SU-DHL-6 (cell line): ENCODE measurements at regions not wholly inside any gene's neighbourhood (a gene's known extent, or its start where the extent isn't known, plus 50 kb on each side); places are given as distances from the start of the nearest gene placed in this dataset.

ENCODE experiments used
- H2AFZ ChIP-seq: fragments of 200-600 bp; sonication (generic); 2 replicates; pipeline ENCODE4 v1.6.1; 2014; ENCODE audit warnings: low read depth, mild to moderate bottlenecking, moderate library complexity, mixed read lengths, antibody characterized with exemption, low read length; ENCODE audit not compliant: severe bottlenecking
- H3F3A ChIP-seq: fragments of 200-600 bp; shearing (Covaris generic); 2 replicates; pipeline ENCODE4 v1.6.0; 2016; ENCODE audit warnings: antibody characterized with exemption, mild to moderate bottlenecking; ENCODE audit not compliant: insufficient read depth
- H3K27ac ChIP-seq: fragments of 200-600 bp; sonication (generic); 2 replicates; pipeline ENCODE4 v1.5.1; 2016; ENCODE audit warnings: low read depth, mild to moderate bottlenecking, low read length, moderate library complexity, mixed read lengths
- H3K27me3 ChIP-seq: fragments of 200-600 bp; sonication (generic), shearing (Covaris generic); 2 replicates; pipeline ENCODE4 v1.6.0; 2014; ENCODE audit warnings: mild to moderate bottlenecking, low read length
- H3K36me3 ChIP-seq: fragments of 200-600 bp; sonication (generic); 2 replicates; pipeline ENCODE4 v1.6.1; 2014; ENCODE audit warnings: mild to moderate bottlenecking, low read length, mixed read lengths
- H3K4me2 ChIP-seq: fragments of 300-600, 200-600 bp; shearing (Covaris generic), sonication (generic); 2 replicates; pipeline ENCODE4 v1.6.0; 2014; ENCODE audit warnings: low read length, low read depth, mild to moderate bottlenecking; ENCODE audit not compliant: poor library complexity, severe bottlenecking
- H3K4me3 ChIP-seq: fragments of 200-600 bp; sonication (generic); 2 replicates; pipeline ENCODE4 v1.5.1; 2014; ENCODE audit warnings: antibody characterized with exemption, low read length, mild to moderate bottlenecking, mixed read lengths; ENCODE audit not compliant: insufficient read depth, poor library complexity, severe bottlenecking
- H3K79me2 ChIP-seq: fragments of 200-600 bp; sonication (generic); 2 replicates; pipeline ENCODE4 v1.6.1; 2014; ENCODE audit warnings: mild to moderate bottlenecking, low read length, moderate library complexity; ENCODE audit not compliant: insufficient read depth
- H3K9ac ChIP-seq: fragments of 200-600 bp; sonication (generic); 2 replicates; pipeline ENCODE4 v1.7.0; 2014; ENCODE audit warnings: mild to moderate bottlenecking, low read length
- H3K9me2 ChIP-seq: fragments of 200-600 bp; sonication (generic); replicated peaks from 2 replicates; pipeline ENCODE4 v1.6.1; 2014; ENCODE audit warnings: low read length; ENCODE audit not compliant: insufficient read depth
- H3K9me3 ChIP-seq: fragments of 200-600 bp; sonication (generic); 2 replicates; pipeline ENCODE4 v1.6.1; 2014; ENCODE audit warnings: low read length, mixed read lengths; ENCODE audit not compliant: insufficient read depth
- H4K20me1 ChIP-seq: fragments of 200-600 bp; sonication (generic); 2 replicates; pipeline ENCODE4 v1.6.1; 2014; ENCODE audit warnings: low read depth, mild to moderate bottlenecking, antibody characterized with exemption, low read length, moderate library complexity, mixed read lengths
- CTCF ChIP-seq: fragments of 200-600 bp; sonication (generic); IDR thresholded peaks from one replicate; pipeline ENCODE4 v1.5.1; 2017; ENCODE audit warnings: antibody characterized with exemption, mild to moderate bottlenecking, low read length, moderate library complexity; ENCODE audit not compliant: insufficient read depth, poor library complexity, severe bottlenecking
- EZH2phosphoT487 ChIP-seq: fragments of 200-600 bp; sonication (generic), shearing (Covaris generic); conservative IDR thresholded peaks from 2 replicates; pipeline ENCODE4 v1.6.1; 2018; ENCODE audit warnings: mild to moderate bottlenecking, antibody characterized with exemption, low read length, moderate library complexity, mixed read lengths

GRCh38 chr11:23497040-23497439, 636.8 kb upstream of the CCDC179 start:
- Histone ChIP-seq H3K27ac (no peak overlapping the region), H3K4me3 (no peak overlapping the region), H3K9me2 (no peaks in the 10 kb centered on the region), H3K27me3 (no peaks in the 10 kb centered on the region), H3K9me3 (no peaks in the 10 kb centered on the region), H3K9ac (no peak overlapping the region), H3F3A (no peaks in the 10 kb centered on the region), H3K36me3 (no peaks in the 10 kb centered on the region), H3K79me2 (no peaks in the 10 kb centered on the region), H4K20me1 (no peaks in the 10 kb centered on the region), H3K4me2 (no peak overlapping the region), H2AFZ (no peak overlapping the region)
- TF ChIP-seq EZH2phosphoT487: no peak
- TF ChIP-seq CTCF: no peak

- H3F3A ChIP-seq: no peaks in the 10 kb centered on the region
- H3K36me3 ChIP-seq: no peaks in the 10 kb centered on the region
- no peak overlapping the region for H2AFZ ChIP-seq
- H3K27ac ChIP-seq: no peak overlapping the region
- TF ChIP-seq EZH2phosphoT487: no peak
- TF ChIP-seq CTCF: no peak
- H3K9me2 ChIP-seq: no peaks in the 10 kb centered on the region
- H3K27me3 ChIP-seq: no peaks in the 10 kb centered on the region
- no peak overlapping the region for H3K4me3 ChIP-seq
- no peaks in the 10 kb centered on the region for H3K9me3 ChIP-seq
- no peaks in the 10 kb centered on the region for H3K79me2 ChIP-seq
- H3K9ac ChIP-seq: no peak overlapping the region
- no peak overlapping the region for H3K4me2 ChIP-seq
- no peaks in the 10 kb centered on the region for H4K20me1 ChIP-seq
Observed at GRCh38 chr11:23502389-23502788, 642.1 kb upstream of the CCDC179 start.

- TF ChIP-seq CTCF: no peak
- Histone ChIP-seq H3K9me3 (no peaks in the 10 kb centered on the region), H3K27me3 (no peaks in the 10 kb centered on the region), H3K27ac (no peak overlapping the region), H3K4me2 (no peak overlapping the region), H4K20me1 (no peaks in the 10 kb centered on the region), H3K4me3 (no peak overlapping the region), H3K9ac (no peak overlapping the region), H3K9me2 (no peaks in the 10 kb centered on the region), H3K36me3 (no peaks in the 10 kb centered on the region), H3F3A (no peaks in the 10 kb centered on the region), H3K79me2 (no peaks in the 10 kb centered on the region), H2AFZ (no peak overlapping the region)
Observed at GRCh38 chr11:23502826-23503225, 642.6 kb upstream of the CCDC179 start.

GRCh38 chr11:23509023-23509422, 648.7 kb upstream of the CCDC179 start:
- Histone ChIP-seq H3K36me3 (no peaks in the 10 kb centered on the region), H3K4me2 (no peak overlapping the region), H3K9me3 (no peaks in the 10 kb centered on the region), H3K27ac (no peak overlapping the region), H3F3A (no peaks in the 10 kb centered on the region), H3K27me3 (no peaks in the 10 kb centered on the region), H3K9ac (no peak overlapping the region), H3K9me2 (no peaks in the 10 kb centered on the region), H4K20me1 (no peaks in the 10 kb centered on the region), H3K79me2 (no peaks in the 10 kb centered on the region), H2AFZ (no peak overlapping the region), H3K4me3 (no peak overlapping the region)
- TF ChIP-seq EZH2phosphoT487 (no peak), CTCF (no peak)
